ENCODE measurements at regions not wholly inside any gene's neighbourhood (a gene's known extent, or its start where the extent isn't known, plus 50 kb on each side); places are given as distances from the start of the nearest gene placed in this dataset.

- no peak for TF ChIP-seq MAZ (IDR thresholded peaks at IDR 0.05; ENCODE audit: borderline replicate concordance, low read depth, low read length)
- no peak for TF ChIP-seq MXI1 (IDR thresholded peaks at IDR 0.05; ENCODE audit: borderline replicate concordance, low read depth, low read length)
- no peak for TF ChIP-seq RFX5 (IDR thresholded peaks at IDR 0.05; ENCODE audit: low read depth, low read length)
- no peak for TF ChIP-seq USF2 (IDR thresholded peaks at IDR 0.05; ENCODE audit: low read depth, low read length)
- no peak for TF ChIP-seq SMC3 (IDR thresholded peaks at IDR 0.05; ENCODE audit: low read depth, low read length)
- TF ChIP-seq NFE2L2 (IDR thresholded peaks at IDR 0.05; ENCODE audit: low read depth, low read length), result no peak
- no peak for TF ChIP-seq FOS (IDR thresholded peaks at IDR 0.05; ENCODE audit: low read depth, low read length)
- TF ChIP-seq RAD21 (IDR thresholded peaks at IDR 0.05; ENCODE audit: low read length), result no peak
- TF ChIP-seq CHD1 (IDR thresholded peaks at IDR 0.05; ENCODE audit: low read depth, low read length), result no peak
- TF ChIP-seq ELK1 (IDR thresholded peaks at IDR 0.05; ENCODE audit: borderline replicate concordance, low read depth, low read length), result no peak
- no peak for TF ChIP-seq CTCF (conservative IDR thresholded peaks at IDR 0.05; ENCODE audit: low read depth, low read length)
- TF ChIP-seq MAFK (IDR thresholded peaks at IDR 0.05; ENCODE audit: low read depth, low read length), result no peak
- no peak for TF ChIP-seq BHLHE40 (IDR thresholded peaks at IDR 0.05; ENCODE audit: low read depth, low read length)
- no peak for TF ChIP-seq RCOR1 (IDR thresholded peaks at IDR 0.05; ENCODE audit: insufficient replicate concordance, low read length)
- Histone ChIP-seq H3K4me1 (ENCODE audit: control insufficient read depth, insufficient read depth, low read length) (no peaks in the 10 kb centered on the region), H4K5ac (ENCODE audit: low read depth, low read length) (no peak overlapping the region), H2AFZ (replicated peaks; ENCODE audit: low read length, poor library complexity) (no peak overlapping the region), H3K9me1 (ENCODE audit: insufficient read depth, low read length) (no peaks in the 10 kb centered on the region), H2BK15ac (ENCODE audit: low read depth, low read length) (no peak overlapping the region), H3K4me2 (ENCODE audit: low read depth, low read length) (no peak overlapping the region), H2AK9ac (replicated peaks; ENCODE audit: low read depth, low read length, poor library complexity) (no peak overlapping the region), H3K27me3 (ENCODE audit: control insufficient read depth, insufficient read depth, low read length) (peaks cover 13% of the 10 kb centered on the region), H2BK5ac (ENCODE audit: low read depth, low read length, poor library complexity, severe bottlenecking) (no peak overlapping the region), H3K4ac (ENCODE audit: low read depth, low read length) (no peak overlapping the region), H2BK20ac (ENCODE audit: low read depth, low read length) (no peak overlapping the region), H3K27ac (ENCODE audit: insufficient read depth, low read length) (no peak overlapping the region), H3K4me3 (ENCODE audit: insufficient read depth, low read depth, low read length) (no peak overlapping the region), H2BK120ac (ENCODE audit: low read depth, low read length) (no peak overlapping the region), H4K8ac (ENCODE audit: low read depth in 2 of 2, low read length in 2 of 2) (no peak overlapping the region), H3K18ac (ENCODE audit: low read depth, low read length) (no peak overlapping the region), H3K23ac (ENCODE audit: low read depth, low read length) (no peak overlapping the region), H3K14ac (replicated peaks; ENCODE audit: low read depth, low read length) (no peak overlapping the region), H3K9ac (ENCODE audit: low read depth, low read length) (no peak overlapping the region), H4K91ac (ENCODE audit: insufficient read depth, low read depth, low read length) (no peak overlapping the region), H3K79me1 (ENCODE audit: low read depth in 1 of 2, low read length in 2 of 2) (no peaks in the 10 kb centered on the region), H3K9me3 (ENCODE audit: control insufficient read depth, insufficient read depth, low read length) (no peaks in the 10 kb centered on the region), H2AK5ac (ENCODE audit: low read depth, low read length) (no peak overlapping the region), H4K20me1 (ENCODE audit: insufficient read depth, low read length) (no peaks in the 10 kb centered on the region), H3K56ac (ENCODE audit: extremely low read depth, insufficient read depth, low read length) (no peak overlapping the region), H3K36me3 (ENCODE audit: control insufficient read depth, insufficient read depth, low read length) (no peaks in the 10 kb centered on the region)
- no TSS peak for BruUV-seq (replicated peaks)
- DNase-seq, result no peak
- POLR2A ChIA-PET (ENCODE audit: unreplicated experiment), result no interaction called here
- dilution Hi-C loops (cut with HindIII; ENCODE audit: low sequenced_read_pairs, unreplicated experiment) (no loop called here), intact Hi-C loops (cut with micrococcal nuclease) (no loop called here), in situ Hi-C loops (cut with MboI; ENCODE audit: low sequenced_read_pairs) (loop anchor here (25.0 kb wide), 1 partner anchor 644 kb away; no protein-coding TSS in a partner anchor)
- CTCF ChIA-PET, result interaction anchor here (1.0 to 1.7 kb wide), 2 partner anchors 16 to 38 kb away, joined by 3 to 5 read pairs; no protein-coding TSS in a partner anchor
- no peak for ATAC-seq (ENCODE audit: low read depth)
- no CpG with 5 or more reads among the region's 1 CpG for WGBS, 2 experiments (ENCODE audit: extremely low coverage in 2 of 2, insufficient read length in 1 of 2)
These were observed 208.1 kb upstream of the PHYHIPL start for GRCh38 chr10:58968389-58968755.
